ENCODE measurements at regions not wholly inside any gene's neighbourhood (a gene's known extent, or its start where the extent isn't known, plus 50 kb on each side); places are given as distances from the start of the nearest gene placed in this dataset.

- no peak for ATAC-seq
- TF ChIP-seq ARNTL (CRISPR knock-in tag; IDR thresholded peaks at IDR 0.05; ENCODE audit: borderline replicate concordance, low read depth), result no peak
- TF ChIP-seq POU6F1 (CRISPR knock-in tag; IDR thresholded peaks at IDR 0.05; ENCODE audit: borderline replicate concordance, low read depth), result no peak
- no peak for TF ChIP-seq TCF4 (CRISPR knock-in tag; IDR thresholded peaks at IDR 0.05; ENCODE audit: borderline replicate concordance)
- no peak for TF ChIP-seq ZNF8 (CRISPR knock-in tag; IDR thresholded peaks at IDR 0.05)
- no peak for TF ChIP-seq ESRRG (CRISPR knock-in tag; IDR thresholded peaks at IDR 0.05)
- TF ChIP-seq ZFP30 (CRISPR knock-in tag; IDR thresholded peaks at IDR 0.05), result no peak
- TF ChIP-seq PATZ1 (CRISPR knock-in tag; IDR thresholded peaks at IDR 0.05; ENCODE audit: borderline replicate concordance), result no peak
- no peak for TF ChIP-seq OSR1 (CRISPR knock-in tag; IDR thresholded peaks at IDR 0.05)
- no peak for TF ChIP-seq ZNF70 (CRISPR knock-in tag; IDR thresholded peaks at IDR 0.05)
- no peak for TF ChIP-seq ZC3H10 (CRISPR knock-in tag; IDR thresholded peaks at IDR 0.05)
- no peak for TF ChIP-seq ZFP3 (CRISPR knock-in tag; IDR thresholded peaks at IDR 0.05)
- no peak for TF ChIP-seq TSHZ2 (CRISPR knock-in tag; IDR thresholded peaks at IDR 0.05)
- no peak for TF ChIP-seq GLIS3 (CRISPR knock-in tag; IDR thresholded peaks at IDR 0.05)
- no peak for TF ChIP-seq TOX (CRISPR knock-in tag; IDR thresholded peaks at IDR 0.05; ENCODE audit: borderline replicate concordance)
- TF ChIP-seq BACH2 (CRISPR knock-in tag; IDR thresholded peaks at IDR 0.05; ENCODE audit: borderline replicate concordance), result no peak
- no peak for TF ChIP-seq ZNF565 (CRISPR knock-in tag; conservative IDR thresholded peaks at IDR 0.05; ENCODE audit: low read depth)
- no peak for TF ChIP-seq CSRNP3 (CRISPR knock-in tag; IDR thresholded peaks at IDR 0.05)
Measured at GRCh38 chr10:10946081-10946480, 71.6 kb upstream of the CELF2 start.

GRCh38 chr10:10946801-10947200, 70.9 kb upstream of the CELF2 start:
- no peak for ATAC-seq
- no peak for TF ChIP-seq ZFP30 (CRISPR knock-in tag; IDR thresholded peaks at IDR 0.05)
- TF ChIP-seq OSR1 (CRISPR knock-in tag; IDR thresholded peaks at IDR 0.05), result no peak
- no peak for TF ChIP-seq ARNTL (CRISPR knock-in tag; IDR thresholded peaks at IDR 0.05; ENCODE audit: borderline replicate concordance, low read depth)
- TF ChIP-seq SNAI2 (CRISPR knock-in tag; IDR thresholded peaks at IDR 0.05), result no peak
- TF ChIP-seq CSRNP3 (CRISPR knock-in tag; IDR thresholded peaks at IDR 0.05), result no peak
- TF ChIP-seq CSDC2 (CRISPR knock-in tag; IDR thresholded peaks at IDR 0.05), result no peak
- TF ChIP-seq BACH2 (CRISPR knock-in tag; IDR thresholded peaks at IDR 0.05; ENCODE audit: borderline replicate concordance), result no peak
- TF ChIP-seq ZNF8 (CRISPR knock-in tag; IDR thresholded peaks at IDR 0.05), result no peak
- TF ChIP-seq RARB (CRISPR knock-in tag; IDR thresholded peaks at IDR 0.05), result no peak
- no peak for TF ChIP-seq CREB5 (CRISPR knock-in tag; IDR thresholded peaks at IDR 0.05; ENCODE audit: low read depth)
- no peak for TF ChIP-seq GLIS3 (CRISPR knock-in tag; IDR thresholded peaks at IDR 0.05)
- TF ChIP-seq ESRRG (CRISPR knock-in tag; IDR thresholded peaks at IDR 0.05), result no peak
- no peak for TF ChIP-seq ZFP3 (CRISPR knock-in tag; IDR thresholded peaks at IDR 0.05)
- no peak for TF ChIP-seq POU6F1 (CRISPR knock-in tag; IDR thresholded peaks at IDR 0.05; ENCODE audit: borderline replicate concordance, low read depth)
- no peak for TF ChIP-seq ZNF70 (CRISPR knock-in tag; IDR thresholded peaks at IDR 0.05)
- TF ChIP-seq PATZ1 (CRISPR knock-in tag; IDR thresholded peaks at IDR 0.05; ENCODE audit: borderline replicate concordance), result no peak
- TF ChIP-seq ZNF565 (CRISPR knock-in tag; conservative IDR thresholded peaks at IDR 0.05; ENCODE audit: low read depth), result no peak
- TF ChIP-seq TCF4 (CRISPR knock-in tag; IDR thresholded peaks at IDR 0.05; ENCODE audit: borderline replicate concordance), result no peak
